ENCODE measurements at regions not wholly inside any gene's neighbourhood (a gene's known extent, or its start where the extent isn't known, plus 50 kb on each side); places are given as distances from the start of the nearest gene placed in this dataset.

GRCh38 chr3:24999357-24999756 is 428.7 kb upstream of the RARB start:
- Histone ChIP-seq H3K9ac (ENCODE audit: low read depth, low read length) (no peak overlapping the region), H3K27ac (ENCODE audit: low read depth, low read length) (no peak overlapping the region), H3K4me3 (ENCODE audit: low read depth, low read length) (no peak overlapping the region), H3K36me3 (ENCODE audit: control insufficient read depth, insufficient read depth, low read length) (no peaks in the 10 kb centered on the region), H3K27me3 (ENCODE audit: control insufficient read depth, insufficient read depth, low read length) (no peaks in the 10 kb centered on the region), H3K9me3 (ENCODE audit: control insufficient read depth, insufficient read depth, low read length) (no peaks in the 10 kb centered on the region), H3K4me1 (ENCODE audit: control insufficient read depth, insufficient read depth, low read length) (no peaks in the 10 kb centered on the region)

DNA sequence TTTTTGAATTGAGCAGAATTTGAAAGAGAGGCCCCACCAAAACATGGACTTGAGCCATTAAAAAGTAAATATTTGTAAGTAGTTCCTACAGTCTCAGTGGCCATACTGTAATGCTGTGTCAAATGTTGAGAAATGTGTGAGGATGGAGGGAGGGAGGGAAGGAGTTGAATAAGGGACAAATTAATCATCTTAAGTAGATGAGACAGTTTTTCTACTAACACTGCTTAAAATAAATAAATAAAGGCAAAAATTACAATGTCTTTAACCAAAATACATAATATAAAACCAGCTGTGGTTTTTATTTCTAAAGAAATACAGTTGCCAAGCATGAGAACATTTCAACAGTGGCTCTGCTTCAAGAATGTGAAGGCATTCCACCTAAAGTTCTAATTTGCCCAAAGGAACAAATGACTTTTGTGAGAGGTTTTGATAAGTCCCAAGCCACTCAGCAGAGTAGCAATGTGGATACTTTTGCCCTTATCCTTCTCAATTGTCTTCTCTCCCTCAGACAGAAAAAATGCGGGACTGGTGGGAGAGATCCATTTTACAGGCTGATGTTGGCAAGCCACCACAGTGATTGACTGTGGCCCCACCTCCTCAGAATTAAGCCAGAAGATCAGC is 427.0 kb upstream of the RARB start:
- Histone ChIP-seq H3K27ac (ENCODE audit: low read depth, low read length) (no peak overlapping the region), H3K36me3 (ENCODE audit: control insufficient read depth, insufficient read depth, low read length) (no peaks in the 10 kb centered on the region), H3K4me1 (ENCODE audit: control insufficient read depth, insufficient read depth, low read length) (no peaks in the 10 kb centered on the region), H3K4me3 (ENCODE audit: low read depth, low read length) (no peak overlapping the region), H3K27me3 (ENCODE audit: control insufficient read depth, insufficient read depth, low read length) (no peaks in the 10 kb centered on the region), H3K9me3 (ENCODE audit: control insufficient read depth, insufficient read depth, low read length) (no peaks in the 10 kb centered on the region), H3K9ac (ENCODE audit: low read depth, low read length) (no peak overlapping the region)

DNA sequence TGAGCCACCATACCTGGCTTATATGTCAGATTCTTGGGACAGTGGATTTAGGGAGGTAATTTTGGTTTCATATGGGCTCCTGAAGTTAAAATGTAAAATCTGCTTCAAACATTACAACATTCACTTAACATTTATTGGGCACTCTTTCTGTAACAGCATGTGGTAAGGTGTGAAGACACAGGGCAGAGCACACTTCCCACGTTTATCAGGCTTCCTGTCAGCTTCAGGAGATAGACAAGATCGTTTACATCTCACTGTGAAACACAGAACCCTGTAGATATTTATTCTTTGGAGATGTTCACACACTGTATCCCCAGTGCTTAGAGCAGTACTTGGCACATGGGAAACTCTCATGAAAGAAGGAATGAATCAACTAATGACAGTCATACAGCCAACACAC is 426.0 kb upstream of the RARB start:
- H3K9me3 ChIP-seq (ENCODE audit: control insufficient read depth, insufficient read depth, low read length), result no peaks in the 10 kb centered on the region
- no peak overlapping the region for H3K27ac ChIP-seq (ENCODE audit: low read depth, low read length)
- no peaks in the 10 kb centered on the region for H3K36me3 ChIP-seq (ENCODE audit: control insufficient read depth, insufficient read depth, low read length)
- H3K9ac ChIP-seq (ENCODE audit: low read depth, low read length), result no peak overlapping the region
- H3K4me3 ChIP-seq (ENCODE audit: low read depth, low read length), result no peak overlapping the region
- H3K27me3 ChIP-seq (ENCODE audit: control insufficient read depth, insufficient read depth, low read length), result no peaks in the 10 kb centered on the region
- H3K4me1 ChIP-seq (ENCODE audit: control insufficient read depth, insufficient read depth, low read length), result no peaks in the 10 kb centered on the region

DNA sequence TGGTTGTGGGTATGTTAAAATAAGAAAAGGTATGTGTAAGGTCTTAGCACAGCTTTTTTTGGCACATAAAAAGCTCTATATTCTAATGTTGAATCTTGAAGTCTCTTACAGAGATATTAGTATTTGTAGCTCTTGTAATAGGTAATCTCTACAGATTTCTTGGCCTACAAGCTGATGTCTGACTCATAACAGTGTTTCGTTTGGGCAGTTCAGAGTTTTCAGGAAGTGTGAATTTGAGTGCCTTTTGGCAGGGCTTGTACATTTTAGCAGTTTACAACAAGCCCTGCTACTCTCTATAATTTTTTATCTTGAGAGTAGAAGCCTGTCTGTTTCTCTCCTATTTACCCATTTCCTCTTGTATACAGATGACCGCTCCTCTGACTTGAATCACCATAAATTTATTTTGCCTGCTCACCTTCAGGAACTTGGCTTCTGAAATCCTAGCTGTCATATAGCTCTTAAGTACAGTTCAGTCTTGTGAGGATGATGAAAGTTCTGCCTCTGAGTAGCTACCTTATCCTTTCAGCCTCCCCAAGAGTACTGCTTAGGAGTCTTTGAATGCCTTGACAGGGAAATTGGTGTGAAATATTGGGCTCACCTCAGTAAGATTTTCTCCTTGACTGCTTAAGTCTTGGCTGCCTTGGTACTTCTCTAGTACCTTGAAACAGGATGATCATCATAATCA is 419.9 kb upstream of the RARB start:
- Histone ChIP-seq H3K4me1 (ENCODE audit: control insufficient read depth, insufficient read depth, low read length) (no peaks in the 10 kb centered on the region), H3K27me3 (ENCODE audit: control insufficient read depth, insufficient read depth, low read length) (no peaks in the 10 kb centered on the region), H3K36me3 (ENCODE audit: control insufficient read depth, insufficient read depth, low read length) (no peaks in the 10 kb centered on the region), H3K27ac (ENCODE audit: low read depth, low read length) (no peak overlapping the region), H3K9ac (ENCODE audit: low read depth, low read length) (no peak overlapping the region), H3K4me3 (ENCODE audit: low read depth, low read length) (no peak overlapping the region), H3K9me3 (ENCODE audit: control insufficient read depth, insufficient read depth, low read length) (no peaks in the 10 kb centered on the region)

- Histone ChIP-seq H3K27me3 (ENCODE audit: control insufficient read depth, insufficient read depth, low read length) (no peaks in the 10 kb centered on the region), H3K4me3 (ENCODE audit: low read depth, low read length) (no peak overlapping the region), H3K4me1 (ENCODE audit: control insufficient read depth, insufficient read depth, low read length) (no peaks in the 10 kb centered on the region), H3K36me3 (ENCODE audit: control insufficient read depth, insufficient read depth, low read length) (no peaks in the 10 kb centered on the region), H3K27ac (ENCODE audit: low read depth, low read length) (no peak overlapping the region), H3K9ac (ENCODE audit: low read depth, low read length) (no peak overlapping the region), H3K9me3 (ENCODE audit: control insufficient read depth, insufficient read depth, low read length) (no peaks in the 10 kb centered on the region)
Measured at GRCh38 chr3:25009665-25010064, 418.4 kb upstream of the RARB start.

GRCh38 chr3:25015599-25015998 is 412.5 kb upstream of the RARB start:
- no peaks in the 10 kb centered on the region for H3K9me3 ChIP-seq (ENCODE audit: control insufficient read depth, insufficient read depth, low read length)
- no peaks in the 10 kb centered on the region for H3K27me3 ChIP-seq (ENCODE audit: control insufficient read depth, insufficient read depth, low read length)
- H3K9ac ChIP-seq (ENCODE audit: low read depth, low read length), result no peak overlapping the region
- no peaks in the 10 kb centered on the region for H3K4me1 ChIP-seq (ENCODE audit: control insufficient read depth, insufficient read depth, low read length)
- no peaks in the 10 kb centered on the region for H3K36me3 ChIP-seq (ENCODE audit: control insufficient read depth, insufficient read depth, low read length)
- no peak overlapping the region for H3K27ac ChIP-seq (ENCODE audit: low read depth, low read length)
- no peak overlapping the region for H3K4me3 ChIP-seq (ENCODE audit: low read depth, low read length)

- no peaks in the 10 kb centered on the region for H3K27me3 ChIP-seq (ENCODE audit: control insufficient read depth, insufficient read depth, low read length)
- H3K9ac ChIP-seq (ENCODE audit: low read depth, low read length), result no peak overlapping the region
Measured at GRCh38 chr3:25018909-25019308, 409.2 kb upstream of the RARB start.

GRCh38 chr3:25019506-25019905 is 408.6 kb upstream of the RARB start:
- Histone ChIP-seq H3K4me1 (ENCODE audit: control insufficient read depth, insufficient read depth, low read length) (no peaks in the 10 kb centered on the region), H3K9me3 (ENCODE audit: control insufficient read depth, insufficient read depth, low read length) (no peaks in the 10 kb centered on the region), H3K9ac (ENCODE audit: low read depth, low read length) (no peak overlapping the region), H3K27me3 (ENCODE audit: control insufficient read depth, insufficient read depth, low read length) (no peaks in the 10 kb centered on the region), H3K4me3 (ENCODE audit: low read depth, low read length) (no peak overlapping the region), H3K27ac (ENCODE audit: low read depth, low read length) (no peak overlapping the region), H3K36me3 (ENCODE audit: control insufficient read depth, insufficient read depth, low read length) (no peaks in the 10 kb centered on the region)

More at GRCh38 chr3:25018909-25019308, 409.2 kb upstream of the RARB start:
- Histone ChIP-seq H3K9me3 (ENCODE audit: control insufficient read depth, insufficient read depth, low read length) (no peaks in the 10 kb centered on the region), H3K4me3 (ENCODE audit: low read depth, low read length) (no peak overlapping the region), H3K27ac (ENCODE audit: low read depth, low read length) (no peak overlapping the region), H3K36me3 (ENCODE audit: control insufficient read depth, insufficient read depth, low read length) (no peaks in the 10 kb centered on the region), H3K4me1 (ENCODE audit: control insufficient read depth, insufficient read depth, low read length) (no peaks in the 10 kb centered on the region)

- Histone ChIP-seq H3K9ac (ENCODE audit: low read depth, low read length) (no peak overlapping the region), H3K27ac (ENCODE audit: low read depth, low read length) (no peak overlapping the region), H3K36me3 (ENCODE audit: control insufficient read depth, insufficient read depth, low read length) (no peaks in the 10 kb centered on the region), H3K9me3 (ENCODE audit: control insufficient read depth, insufficient read depth, low read length) (no peaks in the 10 kb centered on the region), H3K27me3 (ENCODE audit: control insufficient read depth, insufficient read depth, low read length) (no peaks in the 10 kb centered on the region), H3K4me3 (ENCODE audit: low read depth, low read length) (no peak overlapping the region), H3K4me1 (ENCODE audit: control insufficient read depth, insufficient read depth, low read length) (no peaks in the 10 kb centered on the region)
Measured at GRCh38 chr3:25021816-25022215, 406.2 kb upstream of the RARB start.

GRCh38 chr3:25023876-25024275 is 404.2 kb upstream of the RARB start:
- Histone ChIP-seq H3K4me1 (ENCODE audit: control insufficient read depth, insufficient read depth, low read length) (no peaks in the 10 kb centered on the region; the same call in 1 of the 2 replicates), H3K9ac (ENCODE audit: low read depth, low read length) (no peak overlapping the region), H3K9me3 (ENCODE audit: control insufficient read depth, insufficient read depth, low read length) (no peaks in the 10 kb centered on the region), H3K27ac (ENCODE audit: low read depth, low read length) (no peak overlapping the region), H3K36me3 (ENCODE audit: control insufficient read depth, insufficient read depth, low read length) (no peaks in the 10 kb centered on the region), H3K27me3 (ENCODE audit: control insufficient read depth, insufficient read depth, low read length) (no peaks in the 10 kb centered on the region), H3K4me3 (ENCODE audit: low read depth, low read length) (no peak overlapping the region)

- Histone ChIP-seq H3K27me3 (ENCODE audit: control insufficient read depth, insufficient read depth, low read length) (no peaks in the 10 kb centered on the region), H3K27ac (ENCODE audit: low read depth, low read length) (no peak overlapping the region), H3K4me3 (ENCODE audit: low read depth, low read length) (no peak overlapping the region), H3K4me1 (ENCODE audit: control insufficient read depth, insufficient read depth, low read length) (no peaks in the 10 kb centered on the region; the same call in 1 of the 2 replicates), H3K9ac (ENCODE audit: low read depth, low read length) (no peak overlapping the region), H3K9me3 (ENCODE audit: control insufficient read depth, insufficient read depth, low read length) (no peaks in the 10 kb centered on the region), H3K36me3 (ENCODE audit: control insufficient read depth, insufficient read depth, low read length) (no peaks in the 10 kb centered on the region)
Measured at GRCh38 chr3:25025236-25025635, 402.8 kb upstream of the RARB start.
